HEK293T (cell line): ENCODE measurements at regions not wholly inside any gene's neighbourhood (a gene's known extent, or its start where the extent isn't known, plus 50 kb on each side); places are given as distances from the start of the nearest gene placed in this dataset.

Experiments used
- CTCF ChIA-PET: fragments of 350-600 bp; formaldehyde crosslinking; extraction: SDS; loops from one replicate; lab custom pipeline; 2021; ENCODE audit warnings: antibody characterized with exemption, inconsistent platforms; lab: Yijun Ruan, JAX
- POLR2A ChIA-PET: fragments of 350-600 bp; formaldehyde crosslinking; extraction: SDS; loops from one replicate; lab custom pipeline; 2020; ENCODE audit warnings: antibody characterized with exemption, inconsistent platforms; lab: Yijun Ruan, JAX
- DNase-seq: peaks from one replicate; pipeline ENCODE4 v3.0.0; 2012; ENCODE audit warnings: mixed read lengths; ENCODE audit errors: extremely low spot score
- ARNT ChIP-seq: fragments of 450-650 bp; IDR thresholded peaks from 2 replicates; pipeline ENCODE4 v1.6.1; 2017; ENCODE audit warnings: mild to moderate bottlenecking
- BHLHE40 ChIP-seq: fragments of 450-650 bp; IDR thresholded peaks from 2 replicates; pipeline ENCODE4 v1.6.1; 2016; ENCODE audit warnings: mild to moderate bottlenecking, moderate library complexity, borderline replicate concordance
- CTBP1 ChIP-seq: fragments of 450-650 bp; IDR thresholded peaks from 2 replicates; pipeline ENCODE4 v1.6.1; 2016; ENCODE audit warnings: borderline replicate concordance
- ELF4 ChIP-seq: fragments of 450-650 bp; IDR thresholded peaks from 2 replicates; pipeline ENCODE4 v1.6.1; 2017; ENCODE audit warnings: antibody characterized with exemption
- FOXA1 ChIP-seq: fragments of 450-650 bp; IDR thresholded peaks from 2 replicates; pipeline ENCODE4 v1.6.1; 2016; ENCODE audit warnings: mild to moderate bottlenecking
- FOXK2 ChIP-seq: fragments of 450-650 bp; IDR thresholded peaks from 2 replicates; pipeline ENCODE4 v1.6.1; 2016; ENCODE audit warnings: mild to moderate bottlenecking
- FOXM1 ChIP-seq: fragments of 450-650 bp; IDR thresholded peaks from 2 replicates; pipeline ENCODE4 v1.6.1; 2017; ENCODE audit warnings: mild to moderate bottlenecking, borderline replicate concordance
- HDGF ChIP-seq: fragments of 450-650 bp; IDR thresholded peaks from 2 replicates; pipeline ENCODE4 v1.6.1; 2017; ENCODE audit warnings: antibody characterized with exemption, borderline replicate concordance
- L3MBTL2 ChIP-seq: fragments of 450-650 bp; conservative IDR thresholded peaks from 2 replicates; pipeline ENCODE4 v1.6.1; 2016; ENCODE audit warnings: mild to moderate bottlenecking
- LEF1 ChIP-seq: fragments of 450-650 bp; IDR thresholded peaks from 2 replicates; pipeline ENCODE4 v1.6.1; 2017; ENCODE audit warnings: mild to moderate bottlenecking, borderline replicate concordance
- NFRKB ChIP-seq: fragments of 450-650 bp; IDR thresholded peaks from 2 replicates; pipeline ENCODE4 v1.6.1; 2016; ENCODE audit warnings: mild to moderate bottlenecking, moderate library complexity
- PKNOX1 ChIP-seq: fragments of 450-650 bp; IDR thresholded peaks from 2 replicates; pipeline ENCODE4 v1.6.1; 2016
- SP1 ChIP-seq: fragments of 450-650 bp; IDR thresholded peaks from 2 replicates; pipeline ENCODE4 v1.6.1; 2017
- SUZ12 ChIP-seq: fragments of 450-650 bp; IDR thresholded peaks from 2 replicates; pipeline ENCODE4 v1.6.1; 2016; ENCODE audit warnings: mild to moderate bottlenecking
- TARDBP ChIP-seq: fragments of 450-650 bp; IDR thresholded peaks from 2 replicates; pipeline ENCODE4 v1.6.1; 2016
- ZNF384 ChIP-seq: fragments of 450-650 bp; IDR thresholded peaks from 2 replicates; pipeline ENCODE4 v1.6.1; 2016

- TF ChIP-seq SUZ12, result no peak
- TF ChIP-seq SP1, result no peak
- TF ChIP-seq CTBP1, result no peak
- TF ChIP-seq PKNOX1, result no peak
- no peak for TF ChIP-seq HDGF
- TF ChIP-seq ZNF384, result no peak
- no peak for TF ChIP-seq FOXM1
- TF ChIP-seq L3MBTL2, result no peak
- no peak for TF ChIP-seq FOXK2
- no peak for TF ChIP-seq LEF1
- TF ChIP-seq NFRKB, result no peak
- TF ChIP-seq ARNT, result no peak
- TF ChIP-seq FOXA1, result no peak
- CTCF ChIA-PET, result no interaction called here
- POLR2A ChIA-PET, result no interaction called here
- DNase-seq, result no peak
Measured at GRCh38 chr19:23482829-23483228, 87.6 kb upstream of the ZNF91 start.

GRCh38 chr19:23481043-23481442 is 85.8 kb upstream of the ZNF91 start:
- DNase-seq, result no peak
- ChIA-PET POLR2A (no interaction called here), CTCF (no interaction called here)
- TF ChIP-seq FOXM1 (no peak), BHLHE40 (no peak), ZNF384 (no peak), PKNOX1 (no peak), SUZ12 (no peak), HDGF (no peak), FOXK2 (no peak), ELF4 (no peak), ARNT (no peak), SP1 (no peak), NFRKB (no peak), CTBP1 (no peak), TARDBP (no peak), LEF1 (no peak), FOXA1 (no peak), L3MBTL2 (no peak)

- ChIA-PET CTCF (no interaction called here), POLR2A (no interaction called here)
- TF ChIP-seq CTBP1 (no peak), BHLHE40 (no peak), L3MBTL2 (no peak), LEF1 (no peak), ARNT (no peak), FOXK2 (no peak), SP1 (no peak), SUZ12 (no peak), TARDBP (no peak)
- DNase-seq, result no peak
Measured at GRCh38 chr19:23475477-23475876, 80.2 kb upstream of the ZNF91 start.

- no peak for TF ChIP-seq ZNF384
- no peak for TF ChIP-seq NFRKB
- TF ChIP-seq TARDBP, result no peak
- no peak for TF ChIP-seq SP1
- TF ChIP-seq LEF1, result no peak
- no peak for TF ChIP-seq FOXK2
- no peak for TF ChIP-seq FOXM1
- TF ChIP-seq CTBP1, result no peak
- no peak for TF ChIP-seq BHLHE40
- no peak for TF ChIP-seq ARNT
- TF ChIP-seq PKNOX1, result no peak
- no peak for TF ChIP-seq HDGF
- TF ChIP-seq ELF4, result no peak
- no peak for TF ChIP-seq FOXA1
- POLR2A ChIA-PET, result no interaction called here
- CTCF ChIA-PET, result no interaction called here
- DNase-seq, result no peak
Measured at GRCh38 chr19:23474761-23475160, 79.5 kb upstream of the ZNF91 start.

GRCh38 chr19:23474172-23474571 is 78.9 kb upstream of the ZNF91 start:
- CTCF ChIA-PET, result no interaction called here
- TF ChIP-seq HDGF (no peak), FOXK2 (no peak), CTBP1 (no peak), NFRKB (no peak), LEF1 (no peak), ARNT (no peak), FOXA1 (no peak), BHLHE40 (no peak), TARDBP (no peak), PKNOX1 (no peak), FOXM1 (no peak), L3MBTL2 (no peak), ZNF384 (no peak), SUZ12 (no peak), ELF4 (no peak), SP1 (no peak)
- no peak for DNase-seq
- POLR2A ChIA-PET, result no interaction called here
